Heart right ventricle (tissue), 16 donors: ENCODE measurements at regions not wholly inside any gene's neighbourhood (a gene's known extent, or its start where the extent isn't known, plus 50 kb on each side); places are given as distances from the start of the nearest gene placed in this dataset.

Source experiments
- ATAC-seq, 8 donors: fragments of 200-7000 bp; cut with Tn5 transposase; one replicate each; pipeline ENCODE4 v1.9.1; 2020; ENCODE audit warnings: mild to moderate bottlenecking in 8 of 8, moderate library complexity in 8 of 8, moderate number of reproducible peaks in 1 of 8
- DNase-seq, 2 donors: peaks; one replicate each; pipeline ENCODE4 v3.0.0-alpha.2; 2020
- H3K27ac ChIP-seq, 10 donors: fragments of 200-600 bp; sonication (generic) in 2 of 10; one replicate each; pipeline versions ENCODE4 v1.5.0 to v1.8.0; 2020 to 2022; ENCODE audit warnings: mild to moderate bottlenecking in 3 of 10
- H3K27me3 ChIP-seq, 7 donors: fragments of 200-600 bp; one replicate each; pipeline ENCODE4 v1.8.0; 2021 to 2022; ENCODE audit warnings: mild to moderate bottlenecking in 2 of 7
- H3K36me3 ChIP-seq, 9 donors: fragments of 200-600 bp; sonication (generic) in 1 of 9; one replicate each; pipeline versions ENCODE4 v1.5.0 to v1.8.0; 2020 to 2022; ENCODE audit warnings: mild to moderate bottlenecking in 2 of 9
- H3K4me1 ChIP-seq, 9 donors: fragments of 200-600 bp; sonication (generic) in 1 of 9; one replicate each; pipeline versions ENCODE4 v1.5.0 to v1.8.0; 2020 to 2022; ENCODE audit warnings: mild to moderate bottlenecking in 4 of 9
- H3K4me3 ChIP-seq, 10 donors: fragments of 200-600 bp; sonication (generic) in 2 of 10; one replicate each; pipeline versions ENCODE4 v1.5.0 to v1.8.0; 2020 to 2022; ENCODE audit warnings: mild to moderate bottlenecking in 7 of 10, moderate library complexity in 2 of 10
- H3K9me3 ChIP-seq, 11 donors: fragments of 200-600 bp in 10 of 11; sonication (generic) in 2 of 11; one replicate each; pipeline versions ENCODE4 v1.5.0 to v1.8.0; 2013 to 2022; ENCODE audit warnings: mild to moderate bottlenecking in 2 of 11, control low read depth in 1 of 11, moderate library complexity in 1 of 11
- CTCF ChIP-seq, 9 donors: fragments of 200-600 bp; sonication (generic) in 2 of 9; IDR thresholded peaks; one replicate each; pipeline versions ENCODE4 v1.5.0 to v1.8.0; 2021 to 2022; ENCODE audit warnings: antibody characterized with exemption in 9 of 9, mild to moderate bottlenecking in 5 of 9, moderate library complexity in 1 of 9
- WGBS, 2 donors: extraction: QIAGEN DNeasy Blood & Tissue Kit; methylation state at CpG; one replicate each; pipeline ENCODE4 v1.1.7; 2013; ENCODE audit warnings: inconsistent platforms in 1 of 2; 5-methylcytosine and 5-hydroxymethylcytosine counted together
- intact Hi-C, 10 donors: fragments of 100-400 bp; cut with DNase I; formaldehyde crosslinking; loops; one replicate each; pipeline versions ENCODE4 v1.11.1 to v1.14.2; 2022
- donor health status: Arrhythmogenic right ventricular cardiomyopathy.
- donor health status: ischemic (EF 13 %, LVEDD 7.1; RV severe dilation, severe dysfunction).
- donor health status: healthy with polysubstance abuse.
- donor health status: DM: no; HTN: yes; CAD: no.
- donor health status: DM: no; HTN: no; CAD: no.
- donor health status: ischemic (EF 25% LVEDD 6.9; RV normal size, moderate dysfunction).
- donor health status: ischemic (EF 25% LVEDD 5.7; RV mildly dilated, moderate dysfunction).
- donor health status: healthy.
- donor health status: DM: yes; HTN: yes; CAD: no.
- donor health status: Ischemic cardiomyopathy.
- donor health status: ischemic (EF 35%, LVEDD 5.7; RV mildly dilated, moderate dysfunction).
- donor health status: nonischemic (EF 11% LVEDD 7.7; RV severe dilation, severe dysfunction).
- donor health status: DM: yes; HTN: yes; CAD: no.
- donor health status: PGD.
- donor health status: ischemic (EF 29% LVEDD 5.4; RV normal size, mild dysfunction).
- donor health status: nonischemic (EF 23%, LVEDD 6.1; RV moderate dilation, normal function).

DNA sequence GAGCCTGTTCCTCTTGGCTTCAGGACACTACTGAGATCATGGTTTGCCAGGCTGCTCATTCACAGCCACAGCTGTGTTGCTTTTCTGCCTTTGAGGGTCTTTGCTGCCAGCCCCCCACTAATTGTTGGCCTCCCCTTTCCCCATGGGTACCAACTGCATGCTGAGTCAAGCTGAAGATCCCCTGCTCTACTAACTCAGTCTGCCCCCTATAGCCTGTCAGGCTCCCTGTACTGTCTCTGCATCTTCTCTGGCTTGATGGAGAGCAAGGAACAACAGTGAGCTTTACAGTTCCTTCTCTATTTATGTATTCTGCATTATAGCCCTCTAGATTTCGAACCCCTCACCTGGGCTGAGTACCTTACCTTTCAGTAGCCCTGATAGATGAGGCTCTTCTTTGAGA, 257.6 kb upstream of the CADM1 start:
- ATAC-seq (no peak), DNase-seq (no peak)
- 90 to 98% methylated on average over 1 of the region's 1 CpG for WGBS, 2 donors
- Histone ChIP-seq H3K27me3 (peaks cover 0 to 26% (median 0%) of the 10 kb centered on the region in 7 donors), H3K9me3 (no peaks in the 10 kb centered on the region), H3K4me3 (no peak overlapping the region), H3K27ac (no peak overlapping the region), H3K4me1 (peaks cover 0 to 23% (median 13%) of the 10 kb centered on the region in 9 donors), H3K36me3 (no peaks in the 10 kb centered on the region)
- TF ChIP-seq CTCF (IDR thresholded peaks at IDR 0.05) = peak in 1 of 9 donors; percentile 12
- intact Hi-C loops = no loop called here

GRCh38 chr11:115761348-115761747, 257.1 kb upstream of the CADM1 start:
- H3K4me3 ChIP-seq = no peak overlapping the region
- H3K27me3 ChIP-seq = peaks cover 0 to 26% (median 0%) of the 10 kb centered on the region in 7 donors
- 88 to 91% methylated on average over 1 of the region's 1 CpG for WGBS, 2 donors
- TF ChIP-seq CTCF (IDR thresholded peaks at IDR 0.05) = no peak
- DNase-seq (peak in 1 of 2 donors; percentile 22), ATAC-seq (peak in 2 of 8 donors; percentile 26 to 35)
- H3K9me3 ChIP-seq = no peaks in the 10 kb centered on the region
- no peaks in the 10 kb centered on the region for H3K36me3 ChIP-seq
- peaks cover 0 to 23% (median 13%) of the 10 kb centered on the region in 9 donors for H3K4me1 ChIP-seq
- no peak overlapping the region for H3K27ac ChIP-seq
- intact Hi-C loops = no loop called here

DNA sequence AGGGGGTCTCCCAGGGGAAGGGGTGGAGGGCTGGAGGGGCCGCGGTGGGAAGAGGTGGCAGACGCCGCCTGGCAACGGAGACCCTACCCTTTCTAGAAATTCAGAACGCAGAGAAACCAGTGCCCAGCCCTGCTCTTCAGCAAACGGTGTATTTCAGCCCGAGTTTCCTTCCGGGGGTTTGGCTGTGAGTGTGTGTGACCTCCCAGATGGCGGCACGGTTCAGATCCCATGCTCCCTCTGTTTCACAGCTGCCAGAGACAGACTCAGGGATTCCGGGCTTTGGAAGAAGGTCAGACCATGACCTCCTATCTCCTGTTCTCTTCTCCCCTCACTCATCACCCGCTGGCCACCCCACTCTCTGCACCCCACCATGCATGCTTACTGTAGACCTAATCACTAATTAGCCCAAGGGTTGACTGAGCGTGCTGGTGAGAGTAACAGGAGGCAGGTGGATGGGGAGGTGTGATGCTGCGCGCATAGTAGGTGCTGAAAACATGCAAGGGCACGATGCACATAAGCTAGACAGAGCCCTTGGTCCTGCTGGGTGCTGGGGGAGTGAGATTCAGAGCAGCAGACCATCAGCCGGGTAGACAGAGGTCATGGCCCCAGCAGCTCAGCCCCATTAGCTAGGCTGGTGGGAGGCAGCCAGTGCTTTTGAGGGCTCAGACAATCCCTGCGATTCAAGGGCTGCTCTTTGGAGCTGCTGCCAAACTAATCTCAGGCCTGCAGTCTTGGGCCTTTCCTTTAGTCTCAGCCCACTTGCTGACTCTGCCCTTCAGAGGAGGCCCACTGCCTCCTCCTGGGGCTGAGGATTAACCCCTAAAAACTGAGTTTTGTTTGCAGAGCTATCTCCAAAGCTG, 256.5 kb upstream of the CADM1 start:
- DNase-seq (no peak), ATAC-seq (peak in 7 of 8 donors; percentile 27 to 66 (median 46))
- no peak for TF ChIP-seq CTCF (IDR thresholded peaks at IDR 0.05)
- no peaks in the 10 kb centered on the region for H3K9me3 ChIP-seq
- intact Hi-C loops = no loop called here
- WGBS, 2 donors = 31 to 37% methylated on average over 19 of the region's 19 CpGs
- H3K4me3 ChIP-seq = peak overlapping the region; percentile 64 to 87 (median 78)
- H3K27ac ChIP-seq = peak overlapping the region in 6 of 10 donors; percentile 70 to 84 (median 76)
- peaks cover 0 to 26% (median 0%) of the 10 kb centered on the region in 7 donors for H3K27me3 ChIP-seq
- H3K36me3 ChIP-seq = no peaks in the 10 kb centered on the region
- peaks cover 0 to 23% (median 13%) of the 10 kb centered on the region in 9 donors for H3K4me1 ChIP-seq

DNA sequence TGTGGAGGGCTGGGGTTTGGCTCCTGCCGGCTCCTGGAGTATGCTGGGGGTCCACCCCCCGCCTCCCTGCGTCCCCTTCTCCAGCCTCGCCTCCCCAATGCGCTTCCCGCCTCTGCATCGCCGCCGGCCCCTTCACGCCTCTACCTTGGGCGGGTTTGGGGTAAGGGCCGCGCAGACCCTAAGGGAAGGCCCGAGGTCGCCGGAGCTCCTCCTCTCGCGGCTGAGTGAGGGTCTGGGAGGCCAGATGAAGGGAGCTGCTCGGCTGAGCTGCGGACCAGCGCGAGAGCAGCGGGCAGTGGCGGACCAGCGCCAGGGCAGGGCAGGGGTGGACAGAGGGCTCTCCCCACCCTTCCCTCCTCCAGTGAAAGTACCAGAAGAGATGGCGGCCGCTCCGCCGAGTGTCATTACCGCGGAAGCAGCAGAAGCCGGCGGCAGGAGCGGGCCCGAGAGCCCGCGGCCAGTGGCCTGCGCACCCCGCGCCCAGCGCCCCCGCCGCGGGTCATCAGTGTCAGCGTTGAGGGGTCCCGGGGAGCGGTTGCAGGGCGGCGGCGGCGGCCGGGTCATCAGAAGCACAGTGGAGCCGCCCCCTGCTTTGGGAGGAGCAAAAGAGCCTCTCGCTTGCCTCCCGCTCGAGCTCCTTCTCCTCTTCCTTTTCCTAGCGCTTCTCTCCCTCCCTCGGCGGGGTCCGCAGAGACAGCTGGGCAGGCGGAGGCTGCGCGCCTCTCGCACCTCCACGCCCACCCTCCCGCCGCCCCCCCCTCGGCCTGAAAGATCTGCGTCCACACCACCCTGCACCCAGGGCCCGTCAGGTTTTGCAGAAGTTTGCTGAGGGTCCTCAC, 255.6 kb upstream of the CADM1 start:
- H3K27me3 ChIP-seq = peaks cover 0 to 26% (median 0%) of the 10 kb centered on the region in 7 donors
- ATAC-seq = peak; percentile 63 to 83 (median 74)
- peak; percentile 39 to 41 for DNase-seq
- H3K36me3 ChIP-seq = no peaks in the 10 kb centered on the region
- peak overlapping the region; percentile 64 to 87 (median 78) for H3K4me3 ChIP-seq
- intact Hi-C loops = no loop called here
- 6 to 9% methylated on average over 54 to 67 of the region's 70 CpGs for WGBS, 2 donors
- peak overlapping the region in 8 of 10 donors; percentile 37 to 84 (median 74) for H3K27ac ChIP-seq
- no peaks in the 10 kb centered on the region for H3K9me3 ChIP-seq
- TF ChIP-seq CTCF (IDR thresholded peaks at IDR 0.05) = no peak
- peaks cover 0 to 23% (median 13%) of the 10 kb centered on the region in 9 donors for H3K4me1 ChIP-seq
